ENCODE measurements at regions not wholly inside any gene's neighbourhood (a gene's known extent, or its start where the extent isn't known, plus 50 kb on each side); places are given as distances from the start of the nearest gene placed in this dataset.

DNA sequence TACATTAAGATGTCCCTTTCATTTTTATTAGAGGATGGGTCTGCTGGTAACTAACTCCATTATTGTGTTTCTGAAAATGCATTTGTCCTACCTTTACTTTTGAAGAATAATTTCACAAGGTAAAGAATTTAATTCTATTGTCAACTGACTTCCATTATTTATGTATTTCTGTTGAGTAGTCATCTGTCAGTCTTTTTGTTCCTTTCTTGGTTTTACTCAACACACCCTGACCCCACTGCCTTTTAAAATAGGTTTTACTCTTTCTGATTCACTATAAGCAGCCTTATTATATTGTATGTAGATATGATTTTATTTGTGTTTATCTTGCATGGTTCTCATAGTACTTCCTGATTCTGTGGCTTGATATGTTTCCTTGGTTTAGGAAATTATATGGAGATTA, 237.5 kb downstream of the TGFB2 start:
- no peak for DNase-seq (ENCODE audit: low spot score)

DNA sequence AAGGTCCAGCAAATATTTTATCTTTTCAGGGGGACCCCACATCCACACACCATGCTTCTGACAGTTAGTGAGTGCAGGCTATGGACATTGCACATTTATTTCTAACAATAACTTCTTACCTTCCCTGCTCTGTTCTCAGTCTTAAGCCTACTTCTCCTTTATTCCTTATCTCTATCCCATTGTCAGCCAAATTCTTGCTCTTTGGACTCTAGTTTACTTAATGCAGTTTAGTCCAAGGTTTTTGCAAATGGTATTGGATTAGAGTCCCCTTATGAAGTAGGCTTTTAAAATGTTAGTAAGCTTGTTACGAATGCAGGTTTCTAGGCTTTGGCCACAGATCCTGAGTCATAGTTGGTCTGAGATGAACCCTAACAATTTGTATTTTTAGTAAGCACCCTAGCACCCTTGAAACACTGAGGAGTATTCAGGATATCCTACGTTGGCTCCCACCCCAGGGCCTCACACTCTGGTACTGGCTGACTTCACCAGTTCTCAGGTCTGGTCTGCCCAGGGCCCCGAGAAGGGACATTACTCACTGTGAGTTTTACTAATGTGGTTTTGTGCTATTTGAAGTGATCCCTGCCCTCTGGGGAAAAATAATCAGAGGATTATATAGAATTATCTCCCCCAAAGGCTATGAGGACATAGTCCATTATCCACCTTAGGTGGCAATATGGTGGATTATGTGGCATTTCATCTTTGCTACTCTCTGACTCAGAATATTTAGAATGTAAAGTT, 239.5 kb downstream of the TGFB2 start:
- DNase-seq (ENCODE audit: low spot score): peak; percentile 62

DNA sequence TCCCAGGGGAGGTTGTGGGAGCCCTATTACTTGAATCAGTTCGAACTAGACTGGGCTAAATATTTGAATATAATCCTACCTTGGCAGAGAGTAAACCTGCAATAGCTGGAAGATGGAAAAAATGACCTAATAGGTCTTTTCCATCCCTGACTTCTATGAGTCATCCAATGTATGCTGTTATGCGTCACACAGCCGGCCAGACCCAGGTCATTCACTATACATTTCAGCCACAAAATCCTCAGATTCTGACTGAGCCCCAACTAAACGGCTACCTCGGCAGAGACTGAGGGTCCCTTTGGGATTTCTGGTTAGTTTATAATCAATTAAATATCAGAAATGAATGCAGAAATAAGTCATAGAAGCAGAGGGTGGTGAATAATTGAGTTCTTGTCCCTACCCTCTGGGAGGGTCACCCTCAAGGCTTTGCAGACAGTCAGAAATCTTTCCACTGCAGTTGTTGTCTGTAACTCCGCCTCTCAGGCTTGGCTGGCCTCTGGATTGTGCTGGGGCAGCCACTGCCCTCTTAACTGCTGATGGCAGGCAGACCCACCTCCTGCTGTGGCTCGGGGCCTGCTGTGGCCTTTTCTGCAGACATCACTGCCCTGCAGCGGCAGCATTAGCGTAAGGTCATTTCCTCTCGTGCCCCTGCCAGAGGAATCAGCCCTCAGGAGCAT, 240.5 kb downstream of the TGFB2 start:
- DNase-seq (ENCODE audit: low spot score): peak; percentile 80

GRCh38 chr1:218587900-218588299, 242.8 kb downstream of the TGFB2 start:
- no peak for DNase-seq (ENCODE audit: low spot score)

- DNase-seq (ENCODE audit: low spot score): no peak
Observed at GRCh38 chr1:218588540-218589172, 243.5 kb downstream of the TGFB2 start.

GRCh38 chr1:218589487-218589886, 244.4 kb downstream of the TGFB2 start:
- DNase-seq (ENCODE audit: low spot score): no peak

DNA sequence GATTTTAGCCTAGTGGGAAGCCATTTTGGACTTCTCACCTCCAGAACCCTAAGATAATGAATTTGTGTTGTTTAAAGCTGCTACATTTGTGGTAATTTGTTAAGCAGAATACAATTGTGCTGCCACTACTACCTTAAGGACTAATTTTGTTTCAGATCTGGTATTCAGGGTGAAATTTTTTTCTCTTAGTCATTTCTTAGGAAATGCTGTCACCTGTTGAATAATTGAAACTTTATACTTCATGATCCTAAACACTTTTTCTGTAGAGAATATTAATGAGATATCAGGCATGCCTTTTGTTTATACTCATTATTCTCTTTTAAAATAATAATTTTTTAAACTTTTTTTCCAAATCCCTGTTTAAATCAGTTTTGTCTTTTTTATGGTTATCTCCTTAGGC, 246.8 kb downstream of the TGFB2 start:
- DNase-seq (ENCODE audit: low spot score): no peak

DNA sequence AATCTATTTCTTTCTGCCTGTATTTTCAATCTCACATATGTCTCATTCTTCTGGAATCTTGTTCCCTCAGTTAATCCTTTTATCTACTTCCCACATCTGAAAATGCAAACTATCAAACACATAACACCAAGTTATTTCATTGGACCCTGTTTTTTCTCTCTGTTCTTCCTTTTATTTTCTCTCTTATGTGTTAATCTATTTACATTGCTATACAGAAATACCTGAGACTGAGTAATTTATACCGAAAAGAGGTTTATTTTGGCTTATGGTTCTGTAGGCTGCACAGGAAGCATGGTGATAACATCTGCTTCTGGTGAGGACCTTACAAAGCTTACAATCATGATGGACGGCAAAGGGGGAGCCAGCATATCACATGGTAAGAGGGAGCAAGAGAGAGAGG, 247.6 kb downstream of the TGFB2 start:
- DNase-seq (ENCODE audit: low spot score): no peak

DNA sequence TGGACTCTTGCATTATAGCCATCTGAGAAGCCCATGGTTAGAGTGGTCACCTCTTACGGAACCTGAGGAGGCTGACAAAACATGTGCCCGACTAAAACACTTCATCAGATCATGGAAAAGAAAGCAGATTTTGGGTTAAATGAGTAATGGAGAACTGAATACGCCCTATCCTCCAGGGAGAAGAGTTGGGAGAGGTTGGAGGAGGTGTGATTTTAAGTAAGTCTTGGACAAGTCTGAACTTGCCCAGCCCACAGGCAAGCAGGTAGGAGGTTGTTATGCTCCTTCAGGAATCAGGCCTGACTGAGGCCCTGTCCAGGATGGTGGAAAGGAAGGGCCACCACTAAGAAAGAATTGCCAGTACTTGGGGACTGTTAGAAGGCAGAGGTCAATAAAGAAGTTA, 255.8 kb downstream of the TGFB2 start:
- DNase-seq (ENCODE audit: low spot score): no peak

- DNase-seq (ENCODE audit: low spot score): no peak
Observed at GRCh38 chr1:218604217-218604616, 259.1 kb downstream of the TGFB2 start.

GRCh38 chr1:218611916-218612585, 266.9 kb downstream of the TGFB2 start:
- DNase-seq (ENCODE audit: low spot score): no peak

- DNase-seq (ENCODE audit: low spot score): no peak
Observed at GRCh38 chr1:218613105-218613504, 268.0 kb downstream of the TGFB2 start.

- DNase-seq (ENCODE audit: low spot score): no peak
Observed at GRCh38 chr1:218614031-218614430, 268.9 kb downstream of the TGFB2 start.

DNA sequence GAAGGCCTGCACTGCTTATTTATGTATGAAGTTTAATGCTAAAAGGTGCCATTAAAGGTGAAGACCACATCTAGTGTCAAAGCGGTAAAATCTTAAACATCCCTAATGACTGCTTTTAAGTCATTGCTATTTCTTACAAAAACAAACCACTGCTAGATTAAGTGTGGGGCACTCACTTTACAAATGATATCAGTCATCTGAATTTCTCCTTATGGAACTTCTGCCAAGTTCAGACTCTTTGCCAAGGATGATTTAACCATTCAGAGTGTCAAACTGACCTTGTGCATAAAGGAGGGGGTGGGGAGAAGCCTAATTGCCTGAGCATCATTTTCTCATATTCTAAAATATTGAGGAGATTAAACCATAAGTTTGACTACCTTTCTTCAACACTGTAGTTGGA, 271.5 kb downstream of the TGFB2 start:
- no peak for DNase-seq (ENCODE audit: low spot score)

GRCh38 chr1:218617986-218618385, 272.9 kb downstream of the TGFB2 start:
- no peak for DNase-seq (ENCODE audit: low spot score)

GRCh38 chr1:218620956-218621355, 275.8 kb downstream of the TGFB2 start:
- no peak for DNase-seq (ENCODE audit: low spot score)

GRCh38 chr1:218624052-218624451, 278.9 kb downstream of the TGFB2 start:
- no peak for DNase-seq (ENCODE audit: low spot score)

GRCh38 chr1:218625393-218625792, 280.3 kb downstream of the TGFB2 start:
- DNase-seq (ENCODE audit: low spot score): no peak

DNA sequence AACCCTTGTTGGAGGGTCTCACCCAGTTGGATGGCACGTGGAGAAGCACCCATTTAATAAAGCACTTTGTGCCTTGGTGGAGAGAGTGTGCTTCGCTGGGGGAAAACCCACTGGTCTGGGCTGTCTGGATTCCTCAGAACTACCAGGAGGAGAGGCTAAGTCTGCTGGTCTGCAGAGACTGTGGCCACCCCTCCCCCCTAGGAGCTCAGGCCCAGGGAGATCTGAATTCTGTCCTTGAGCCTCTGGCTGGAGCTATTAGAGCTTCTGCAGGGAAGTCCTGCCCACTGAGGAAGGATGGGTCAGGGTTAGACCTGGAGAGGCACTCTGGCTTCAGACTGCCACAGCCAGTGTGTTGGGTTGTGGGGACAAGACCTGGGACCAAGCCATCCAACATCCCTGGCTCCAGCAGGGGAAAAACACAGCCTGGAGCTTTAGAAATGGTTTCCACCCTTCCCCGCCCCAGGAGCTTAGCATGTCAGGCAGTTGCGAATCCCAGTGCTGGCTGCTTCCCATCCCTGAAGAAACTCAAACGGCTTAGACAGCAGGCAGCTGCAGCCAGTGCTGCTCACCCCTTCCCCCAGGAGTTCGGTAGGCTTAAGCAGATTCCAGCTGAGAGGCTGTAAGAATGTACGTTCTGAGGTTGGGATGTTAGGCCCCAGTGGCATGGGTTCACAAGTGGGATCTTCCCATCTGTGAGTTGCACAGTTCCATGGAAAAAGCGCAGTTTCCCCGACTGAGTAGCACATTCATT, 288.3 kb downstream of the TGFB2 start:
- DNase-seq (ENCODE audit: low spot score): no peak

DNA sequence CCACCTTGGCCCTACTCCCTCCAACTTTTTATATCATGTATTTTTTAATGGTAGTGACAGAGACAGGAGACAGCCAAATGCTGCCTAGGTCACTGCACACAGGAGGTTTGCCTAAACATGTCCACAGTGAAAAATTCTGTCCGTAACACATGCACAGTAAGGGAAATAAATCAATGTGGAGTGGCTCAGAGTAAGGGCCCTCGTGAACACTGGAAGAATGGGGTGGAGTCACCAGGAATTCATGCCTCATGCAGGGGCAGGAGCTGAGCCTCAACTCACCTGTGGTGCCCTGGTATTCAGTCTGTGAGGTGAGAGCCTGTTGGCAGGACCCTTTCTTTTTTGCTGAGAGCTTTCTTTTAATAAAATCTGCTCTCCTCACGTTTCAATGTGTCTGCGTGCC, 289.1 kb downstream of the TGFB2 start:
- DNase-seq (ENCODE audit: low spot score): no peak

- DNase-seq (ENCODE audit: low spot score): no peak
Observed at GRCh38 chr1:218636548-218636947, 291.4 kb downstream of the TGFB2 start.

DNA sequence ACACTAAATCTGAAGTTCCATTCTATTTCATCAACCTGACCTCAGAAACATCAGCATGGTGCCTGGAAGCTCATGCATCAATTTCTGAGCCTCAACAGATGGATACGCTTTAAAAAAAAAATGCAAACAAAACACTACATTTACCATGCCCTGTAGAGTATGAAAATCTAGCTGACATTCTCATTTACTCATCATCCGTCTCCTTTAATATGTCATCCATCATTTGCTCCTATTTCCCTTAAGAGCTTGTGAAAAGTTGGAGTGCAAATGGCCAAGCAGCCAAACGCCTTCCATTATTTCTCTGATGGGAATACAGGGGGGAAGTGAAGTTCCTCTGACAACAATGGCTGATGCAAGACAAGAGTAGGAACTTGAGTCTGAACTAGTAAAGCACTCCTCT, 295.0 kb downstream of the TGFB2 start:
- DNase-seq (ENCODE audit: low spot score): no peak

Measured in H4 (cell line).